ENCODE measurements at regions not wholly inside any gene's neighbourhood (a gene's known extent, or its start where the extent isn't known, plus 50 kb on each side); places are given as distances from the start of the nearest gene placed in this dataset.

GRCh38 chr3:153574445-153574844 lies 412.4 kb downstream of the RAP2B start:
- no peak overlapping the region for H3K27ac Mint-ChIP-seq
- peaks cover under 1% of the 10 kb centered on the region for H3K36me3 Mint-ChIP-seq (ENCODE audit: low read depth)
- DNase-seq: no peak
- no peaks in the 10 kb centered on the region for H3K4me1 Mint-ChIP-seq (ENCODE audit: low read depth)
- CTCF ChIA-PET: no interaction called here
- H3K27me3 Mint-ChIP-seq (ENCODE audit: low read depth): no peaks in the 10 kb centered on the region
- no peaks in the 10 kb centered on the region for H3K9me3 Mint-ChIP-seq
- intact Hi-C loops (cut with micrococcal nuclease): no loop called here
- no peak overlapping the region for H3K4me3 Mint-ChIP-seq

DNA sequence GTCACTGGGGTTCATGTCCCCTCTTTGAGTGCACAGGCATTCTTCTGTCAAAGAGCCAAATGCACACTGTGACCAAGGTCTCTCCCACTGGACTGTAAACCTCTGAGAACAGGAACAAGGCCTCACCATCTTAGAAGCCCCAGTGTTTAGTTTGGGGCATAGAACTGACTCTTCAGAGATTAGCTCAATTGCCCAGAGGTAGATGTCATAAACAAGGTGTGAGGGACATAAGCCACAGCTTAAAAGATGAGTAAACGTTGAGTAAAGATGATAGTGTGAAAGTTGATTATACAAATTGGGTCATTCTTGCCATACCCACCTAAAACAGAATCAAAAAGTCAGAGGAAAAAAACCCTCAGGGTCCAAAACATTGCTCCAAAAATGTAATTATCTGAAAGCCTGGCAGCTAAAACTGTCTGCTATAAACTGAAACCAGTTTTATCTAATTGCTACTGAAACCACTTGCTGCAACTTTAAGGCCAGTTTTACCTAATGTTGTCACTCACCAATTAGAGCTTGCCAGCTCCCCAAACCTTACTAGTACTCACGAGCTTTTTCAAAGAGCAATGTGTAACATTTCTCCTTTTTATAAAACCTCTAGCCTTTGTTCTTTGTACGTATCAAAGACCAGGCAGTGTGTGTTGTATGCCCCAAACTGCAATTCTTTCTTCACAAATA lies 415.2 kb downstream of the RAP2B start:
- no peak overlapping the region for H3K4me3 Mint-ChIP-seq
- no peaks in the 10 kb centered on the region for H3K4me1 Mint-ChIP-seq (ENCODE audit: low read depth)
- no peaks in the 10 kb centered on the region for H3K27me3 Mint-ChIP-seq (ENCODE audit: low read depth)
- no peak overlapping the region for H3K27ac Mint-ChIP-seq
- intact Hi-C loops (cut with micrococcal nuclease): no loop called here
- DNase-seq: no peak
- no peaks in the 10 kb centered on the region for H3K9me3 Mint-ChIP-seq
- H3K36me3 Mint-ChIP-seq (ENCODE audit: low read depth): no peaks in the 10 kb centered on the region
- CTCF ChIA-PET: interaction anchor here (0.6 to 0.7 kb wide), 2 partner anchors 14 to 65 kb away, joined by 3 read pairs; no protein-coding TSS in a partner anchor

- Mint-ChIP-seq H3K27me3 (ENCODE audit: low read depth) (no peaks in the 10 kb centered on the region), H3K27ac (no peak overlapping the region), H3K36me3 (ENCODE audit: low read depth) (no peaks in the 10 kb centered on the region), H3K4me1 (ENCODE audit: low read depth) (no peaks in the 10 kb centered on the region), H3K9me3 (no peaks in the 10 kb centered on the region), H3K4me3 (no peak overlapping the region)
- no peak for DNase-seq
- intact Hi-C loops (cut with micrococcal nuclease): no loop called here
- CTCF ChIA-PET: no interaction called here
These were observed 416.0 kb downstream of the RAP2B start for GRCh38 chr3:153578046-153578445.

- CTCF ChIA-PET: interaction anchor here (0.8 kb wide), 1 partner anchor 299 kb away, joined by 3 read pairs; no protein-coding TSS in a partner anchor
- H3K27me3 Mint-ChIP-seq (ENCODE audit: low read depth): no peaks in the 10 kb centered on the region
- no peak overlapping the region for H3K27ac Mint-ChIP-seq
- H3K4me3 Mint-ChIP-seq: no peak overlapping the region
- no peaks in the 10 kb centered on the region for H3K9me3 Mint-ChIP-seq
- H3K4me1 Mint-ChIP-seq (ENCODE audit: low read depth): peaks cover 2% of the 10 kb centered on the region
- intact Hi-C loops (cut with micrococcal nuclease): no loop called here
- no peak for DNase-seq
- H3K36me3 Mint-ChIP-seq (ENCODE audit: low read depth): no peaks in the 10 kb centered on the region
These were observed 428.0 kb downstream of the RAP2B start for GRCh38 chr3:153590051-153590450.

- Mint-ChIP-seq H3K36me3 (ENCODE audit: low read depth) (no peaks in the 10 kb centered on the region), H3K4me1 (ENCODE audit: low read depth) (peaks cover 4% of the 10 kb centered on the region), H3K9me3 (no peaks in the 10 kb centered on the region), H3K4me3 (no peak overlapping the region), H3K27ac (no peak overlapping the region), H3K27me3 (ENCODE audit: low read depth) (no peaks in the 10 kb centered on the region)
- intact Hi-C loops (cut with micrococcal nuclease): no loop called here
- no peak for DNase-seq
- CTCF ChIA-PET: interaction anchor here (0.7 to 1.0 kb wide), 2 partner anchors 14 to 18 kb away, joined by 3 read pairs; no protein-coding TSS in a partner anchor
These were observed 429.7 kb downstream of the RAP2B start for GRCh38 chr3:153591561-153592245.

DNA sequence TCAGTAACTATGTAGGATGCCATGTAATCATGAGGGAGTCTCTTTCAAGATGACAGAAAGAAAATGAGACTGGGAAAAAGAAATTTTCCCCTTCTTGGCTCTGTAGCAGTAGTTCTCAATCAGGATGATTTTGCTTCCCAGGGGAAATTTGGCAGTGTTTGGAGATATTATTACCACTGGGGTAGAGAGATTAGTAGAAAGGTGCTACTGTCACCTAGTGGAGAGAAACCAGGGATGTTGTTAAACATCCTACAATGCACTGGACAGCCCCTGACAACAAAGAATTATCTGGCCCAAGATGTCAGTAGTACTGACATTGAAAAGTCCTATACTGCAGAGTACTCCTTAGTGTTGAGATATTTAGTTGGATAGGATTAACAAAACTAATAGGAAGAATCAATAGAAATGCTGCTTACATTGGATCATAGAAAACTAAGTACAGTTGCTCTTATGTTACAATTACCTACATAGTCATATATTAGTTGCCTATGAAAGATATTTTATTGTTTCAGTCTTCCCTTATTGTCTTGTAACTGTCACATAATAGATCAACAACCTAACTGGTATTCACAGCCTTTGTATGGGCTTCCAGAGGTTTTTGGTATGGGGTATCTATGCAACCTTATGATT lies 433.3 kb downstream of the RAP2B start:
- CTCF ChIA-PET: interaction anchor here (0.7 to 1.0 kb wide), 4 partner anchors 22 to 570 kb away, joined by 3 read pairs; no protein-coding TSS in a partner anchor
- DNase-seq: no peak
- Mint-ChIP-seq H3K4me3 (no peak overlapping the region), H3K27me3 (ENCODE audit: low read depth) (no peaks in the 10 kb centered on the region), H3K36me3 (ENCODE audit: low read depth) (no peaks in the 10 kb centered on the region), H3K27ac (no peak overlapping the region), H3K4me1 (ENCODE audit: low read depth) (peaks cover 4% of the 10 kb centered on the region), H3K9me3 (no peaks in the 10 kb centered on the region)
- intact Hi-C loops (cut with micrococcal nuclease): loop anchor here (1.0 to 2.0 kb wide), 5 partner anchors 174 to 569 kb away; no protein-coding TSS in a partner anchor

DNA sequence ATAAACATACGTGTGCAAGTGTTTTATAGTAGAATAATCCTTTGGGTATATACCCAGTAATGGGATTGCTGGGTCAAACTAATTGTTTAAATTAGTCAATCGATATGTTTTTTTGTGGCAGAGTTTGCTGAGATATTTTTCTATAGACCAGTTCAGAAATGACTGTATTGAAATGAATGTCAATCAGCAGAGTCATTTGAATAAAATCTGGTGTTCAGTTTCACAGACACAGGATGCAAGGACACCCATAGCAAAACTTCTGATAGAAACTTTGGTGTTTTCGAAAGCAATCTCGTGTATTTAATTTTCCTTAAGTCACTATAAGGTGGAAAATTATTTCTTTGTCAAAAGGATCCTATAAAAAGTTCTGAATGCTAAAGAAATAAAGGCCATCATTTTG lies 434.4 kb downstream of the RAP2B start:
- Mint-ChIP-seq H3K36me3 (ENCODE audit: low read depth) (no peaks in the 10 kb centered on the region), H3K9me3 (no peaks in the 10 kb centered on the region), H3K27me3 (ENCODE audit: low read depth) (no peaks in the 10 kb centered on the region), H3K4me1 (ENCODE audit: low read depth) (peaks cover 4% of the 10 kb centered on the region), H3K4me3 (no peak overlapping the region), H3K27ac (no peak overlapping the region)
- intact Hi-C loops (cut with micrococcal nuclease): no loop called here
- CTCF ChIA-PET: no interaction called here
- DNase-seq: no peak

GRCh38 chr3:153599685-153600084 lies 437.7 kb downstream of the RAP2B start:
- DNase-seq: no peak
- no peak overlapping the region for H3K27ac Mint-ChIP-seq
- H3K27me3 Mint-ChIP-seq (ENCODE audit: low read depth): no peaks in the 10 kb centered on the region
- H3K4me1 Mint-ChIP-seq (ENCODE audit: low read depth): peaks cover 5% of the 10 kb centered on the region
- intact Hi-C loops (cut with micrococcal nuclease): no loop called here
- H3K36me3 Mint-ChIP-seq (ENCODE audit: low read depth): no peaks in the 10 kb centered on the region
- CTCF ChIA-PET: no interaction called here
- no peak overlapping the region for H3K4me3 Mint-ChIP-seq
- peaks cover 1% of the 10 kb centered on the region for H3K9me3 Mint-ChIP-seq

- H3K27ac Mint-ChIP-seq: no peak overlapping the region
- no peak overlapping the region for H3K4me3 Mint-ChIP-seq
- CTCF ChIA-PET: no interaction called here
These were observed 438.9 kb downstream of the RAP2B start for GRCh38 chr3:153600896-153601295.

DNA sequence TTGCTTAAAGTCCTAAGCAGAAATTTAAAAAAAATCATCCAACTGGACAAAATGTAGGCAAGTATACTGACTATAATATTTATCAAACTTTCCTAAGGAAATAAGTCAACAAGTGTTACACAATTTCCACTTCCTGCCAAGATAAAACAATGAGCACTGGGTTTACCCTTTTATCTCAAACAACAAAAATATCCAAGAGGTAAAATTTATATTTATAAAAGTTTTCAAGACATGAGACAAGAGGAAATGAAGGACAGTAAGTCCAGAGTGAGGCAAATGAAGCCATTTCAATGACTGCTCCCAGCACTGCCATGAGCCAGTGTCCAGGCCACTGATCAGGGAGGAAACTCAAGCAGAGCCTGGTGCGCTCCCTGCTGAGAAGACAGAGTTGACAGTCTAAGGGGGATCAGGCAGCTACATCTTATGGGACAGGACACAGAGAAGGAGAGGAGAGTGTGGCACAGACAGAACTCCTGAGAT lies 439.4 kb downstream of the RAP2B start:
- H3K36me3 Mint-ChIP-seq (ENCODE audit: low read depth): no peaks in the 10 kb centered on the region
- H3K27me3 Mint-ChIP-seq (ENCODE audit: low read depth): no peaks in the 10 kb centered on the region
- H3K4me1 Mint-ChIP-seq (ENCODE audit: low read depth): peaks cover 5% of the 10 kb centered on the region
- DNase-seq: no peak
- no peak overlapping the region for H3K27ac Mint-ChIP-seq
- CTCF ChIA-PET: no interaction called here
- H3K4me3 Mint-ChIP-seq: no peak overlapping the region
- intact Hi-C loops (cut with micrococcal nuclease): no loop called here
- H3K9me3 Mint-ChIP-seq: peaks cover 1% of the 10 kb centered on the region

More at GRCh38 chr3:153600896-153601295, 438.9 kb downstream of the RAP2B start:
- Mint-ChIP-seq H3K27me3 (ENCODE audit: low read depth) (no peaks in the 10 kb centered on the region), H3K4me1 (ENCODE audit: low read depth) (peaks cover 5% of the 10 kb centered on the region), H3K36me3 (ENCODE audit: low read depth) (no peaks in the 10 kb centered on the region), H3K9me3 (peaks cover 1% of the 10 kb centered on the region)
- intact Hi-C loops (cut with micrococcal nuclease): no loop called here
- DNase-seq: no peak

GRCh38 chr3:153602801-153603200 lies 440.8 kb downstream of the RAP2B start:
- DNase-seq: no peak
- intact Hi-C loops (cut with micrococcal nuclease): no loop called here
- H3K27me3 Mint-ChIP-seq (ENCODE audit: low read depth): no peaks in the 10 kb centered on the region
- H3K9me3 Mint-ChIP-seq: peaks cover 1% of the 10 kb centered on the region
- no peak overlapping the region for H3K4me3 Mint-ChIP-seq
- CTCF ChIA-PET: no interaction called here
- H3K4me1 Mint-ChIP-seq (ENCODE audit: low read depth): peaks cover 3% of the 10 kb centered on the region
- H3K36me3 Mint-ChIP-seq (ENCODE audit: low read depth): no peaks in the 10 kb centered on the region
- no peak overlapping the region for H3K27ac Mint-ChIP-seq

DNA sequence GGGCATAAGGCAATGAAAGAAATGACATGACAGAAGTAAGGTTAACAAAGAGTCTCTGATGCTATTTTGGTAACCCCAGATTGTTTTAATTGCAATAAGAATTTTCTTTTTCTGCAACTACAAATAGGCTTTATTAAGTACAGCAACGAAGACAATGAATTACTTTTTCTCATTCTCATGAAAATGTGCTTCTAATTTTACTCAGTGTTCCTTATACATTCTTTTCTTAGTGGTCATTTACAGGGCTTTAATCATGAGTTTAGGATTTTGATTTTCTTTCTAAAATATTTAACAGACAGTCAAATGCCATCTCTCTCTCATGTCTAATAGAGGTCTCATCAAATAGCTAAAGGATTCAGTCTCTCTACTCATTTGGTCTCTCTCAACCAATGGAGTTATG lies 452.1 kb downstream of the RAP2B start:
- no peak overlapping the region for H3K4me3 Mint-ChIP-seq
- intact Hi-C loops (cut with micrococcal nuclease): no loop called here
- CTCF ChIA-PET: no interaction called here
- no peaks in the 10 kb centered on the region for H3K36me3 Mint-ChIP-seq (ENCODE audit: low read depth)
- no peak for DNase-seq
- no peaks in the 10 kb centered on the region for H3K27me3 Mint-ChIP-seq (ENCODE audit: low read depth)
- H3K4me1 Mint-ChIP-seq (ENCODE audit: low read depth): no peaks in the 10 kb centered on the region
- H3K9me3 Mint-ChIP-seq: no peaks in the 10 kb centered on the region
- H3K27ac Mint-ChIP-seq: no peak overlapping the region
